Endothelial cell of umbilical vein (primary cell): ENCODE measurements at regions not wholly inside any gene's neighbourhood (a gene's known extent, or its start where the extent isn't known, plus 50 kb on each side); places are given as distances from the start of the nearest gene placed in this dataset.

ENCODE experiments used
- BruUV-seq: library from RNA; stranded (reverse); fragments of 400-500 nt; replicated peaks from 2 replicates; lab custom pipeline; 2021; lab: Mats Ljungman, UMichigan
- CTCF ChIA-PET: fragments of 300-600, 350-600 bp; sonication (Branson Sonifier 250); formaldehyde crosslinking; loops from one replicate; lab custom pipeline; 2021; ENCODE audit warnings: antibody characterized with exemption, inconsistent platforms; lab: Charles Lee
- POLR2A ChIA-PET: fragments of 300-600, 350-600 bp; sonication (Branson Sonifier 250); formaldehyde crosslinking; loops from one replicate; lab custom pipeline; 2021; ENCODE audit warnings: antibody characterized with exemption, inconsistent platforms; lab: Charles Lee
- DNase-seq: peaks from one replicate; pipeline ENCODE4 v3.0.0-alpha.2; 2011; ENCODE audit warnings: low read depth, low spot score
- FAIRE-seq: peaks from 2 replicates; lab custom pipeline; 2011; peaks lifted over from hg19 to GRCh38; lab: Jason Lieb, UNC
- H2AFZ ChIP-seq: 2 replicates; pipeline ENCODE4 v1.6.0; 2012; ENCODE audit warnings: low read depth, low read length, control low read depth, inconsistent platforms
- H3K27ac ChIP-seq: 2 replicates; pipeline ENCODE4 v1.5.1; 2011; ENCODE audit warnings: low read depth, mild to moderate bottlenecking, control low read depth, low read length, moderate library complexity; ENCODE audit not compliant: insufficient read depth
- H3K27me3 ChIP-seq, 2 experiments: 2 replicates each; pipeline versions ENCODE4 v1.6.0 to v1.6.1; 2011; ENCODE audit warnings: low read length in 2 of 2, mixed read lengths in 1 of 2; ENCODE audit not compliant: control insufficient read depth in 2 of 2, insufficient read depth in 2 of 2
- H3K36me3 ChIP-seq, 2 experiments: 2 replicates in 1 of 2; 3 replicates in 1 of 2; pipeline ENCODE4 v1.5.1; 2011; ENCODE audit warnings: low read length in 2 of 2, mild to moderate bottlenecking in 1 of 2, moderate library complexity in 1 of 2; ENCODE audit not compliant: control insufficient read depth in 2 of 2, insufficient read depth in 2 of 2; ENCODE audit errors: extremely low read depth in 1 of 2
- H3K4me1 ChIP-seq: 3 replicates; pipeline ENCODE4 v1.5.1; 2011; ENCODE audit warnings: mild to moderate bottlenecking, low read length; ENCODE audit not compliant: control insufficient read depth, insufficient read depth; ENCODE audit errors: extremely low read depth
- H3K4me2 ChIP-seq: 2 replicates; pipeline ENCODE4 v1.6.1; 2011; ENCODE audit warnings: low read length, control low read depth, mixed read lengths; ENCODE audit not compliant: insufficient read depth
- H3K4me3 ChIP-seq, 3 experiments: fragments of 200-600 bp in 1 of 3; sonication (generic), shearing (Covaris generic) in 1 of 3; replicated peaks in 1 of 3; 2 replicates each; pipeline ENCODE4 v1.5.1; 2011 to 2016; ENCODE audit warnings: control low read depth in 3 of 3, low read length in 3 of 3, mild to moderate bottlenecking in 2 of 3, inconsistent platforms in 1 of 3, low read depth in 1 of 3, moderate library complexity in 1 of 3; ENCODE audit not compliant: insufficient read depth in 1 of 3
- H3K79me2 ChIP-seq: 2 replicates; pipeline ENCODE4 v1.6.0; 2012; ENCODE audit warnings: low read length, inconsistent platforms; ENCODE audit not compliant: control insufficient read depth, insufficient read depth
- H3K9ac ChIP-seq: replicated peaks from 2 replicates; pipeline ENCODE3; 2011; ENCODE audit warnings: low read length, control low read depth; ENCODE audit not compliant: insufficient read depth; ENCODE audit errors: extremely low read depth
- H3K9me1 ChIP-seq: replicated peaks from 3 replicates; pipeline ENCODE4 v1.6.0; 2011; ENCODE audit warnings: mild to moderate bottlenecking, low read length; ENCODE audit not compliant: control insufficient read depth, insufficient read depth; ENCODE audit errors: extremely low read depth
- H3K9me3 ChIP-seq: replicated peaks from 2 replicates; pipeline ENCODE4 v1.5.1; 2012; ENCODE audit warnings: low read length, inconsistent platforms; ENCODE audit not compliant: control insufficient read depth, insufficient read depth
- H4K20me1 ChIP-seq: replicated peaks from 2 replicates; pipeline ENCODE3; 2011; ENCODE audit warnings: mild to moderate bottlenecking, low read length; ENCODE audit not compliant: control insufficient read depth, insufficient read depth; ENCODE audit errors: extremely low read depth
- CTCF ChIP-seq, 2 donors: IDR thresholded peaks; 1 replicate in 1 of 2; 2 replicates in 1 of 2; pipeline ENCODE4 v1.5.1; 2011; ENCODE audit warnings: low read length in 2 of 2, mild to moderate bottlenecking in 2 of 2, moderate library complexity in 2 of 2, control low read depth in 1 of 2, inconsistent platforms in 1 of 2, low read depth in 1 of 2; ENCODE audit not compliant: insufficient read depth in 1 of 2; ENCODE audit errors: extremely low read depth in 1 of 2
- EZH2 ChIP-seq: IDR thresholded peaks from 2 replicates; pipeline ENCODE4 v1.6.1; 2012; ENCODE audit warnings: borderline replicate concordance, low read depth, mild to moderate bottlenecking, moderate library complexity, low read length, inconsistent platforms; ENCODE audit not compliant: severe bottlenecking
- FOS ChIP-seq: IDR thresholded peaks from 2 replicates; pipeline ENCODE4 v1.6.1; 2011; ENCODE audit warnings: mild to moderate bottlenecking, low read length, moderate library complexity, borderline replicate concordance; ENCODE audit not compliant: insufficient read depth
- GATA2 ChIP-seq: IDR thresholded peaks from 2 replicates; pipeline ENCODE4 v1.7.0; 2011; ENCODE audit warnings: low read depth, mild to moderate bottlenecking, moderate library complexity, mixed read lengths, low read length; ENCODE audit not compliant: insufficient read length, insufficient read depth
- JUN ChIP-seq: IDR thresholded peaks from 2 replicates; pipeline ENCODE4 v1.6.1; 2011; ENCODE audit warnings: borderline replicate concordance, low read depth; ENCODE audit not compliant: insufficient read length, insufficient read depth
- MAX ChIP-seq: IDR thresholded peaks from 2 replicates; pipeline ENCODE4 v1.6.1; 2011; ENCODE audit not compliant: insufficient read depth, insufficient read length
- MYC ChIP-seq: IDR thresholded peaks from one replicate; pipeline ENCODE4 v1.6.1; 2011; ENCODE audit warnings: mild to moderate bottlenecking, low read depth, low read length
- POLR2A ChIP-seq: IDR thresholded peaks from 2 replicates; pipeline ENCODE4 v1.6.1; 2012; ENCODE audit warnings: low read depth, mild to moderate bottlenecking, control low read depth, low read length
- POLR2AphosphoS5 ChIP-seq: IDR thresholded peaks from 2 replicates; pipeline ENCODE4 v1.6.1; 2012; ENCODE audit warnings: low read depth, mild to moderate bottlenecking, control low read depth, low read length, moderate library complexity; ENCODE audit not compliant: insufficient read depth
- dilution Hi-C: fragments of 300-500 bp; cut with MboI; formaldehyde crosslinking; loops from one replicate; pipeline ENCODE4 v1.15.0; 2019; ENCODE audit warnings: low sequenced_read_pairs; ENCODE audit not compliant: extremely low pct_ligation_motif_present
- intact Hi-C: fragments of 100-400 bp; cut with micrococcal nuclease; formaldehyde crosslinking; loops from one replicate; pipeline ENCODE4 v1.10.0; 2022

- TF ChIP-seq CTCF (IDR thresholded peaks at IDR 0.05; ENCODE audit: extremely low read depth in 1 of 2, insufficient read depth in 1 of 2, low read depth in 1 of 2, low read length in 2 of 2) (no peak), POLR2A (no peak), JUN (no peak), POLR2AphosphoS5 (no peak), MAX (no peak), FOS (no peak), GATA2 (no peak), EZH2 (no peak), MYC (no peak)
- H3K4me3 ChIP-seq: no peak overlapping the region
- intact Hi-C loops: loop anchor here (5.0 kb wide), 1 partner anchor 920 kb away; no protein-coding TSS in a partner anchor
- DNase-seq: no peak
- POLR2A ChIA-PET: no interaction called here
- H3K9me3 ChIP-seq: no peaks in the 10 kb centered on the region
- no peak for FAIRE-seq
- H3K4me1 ChIP-seq: no peaks in the 10 kb centered on the region
- no peak overlapping the region for H3K27ac ChIP-seq
- H3K9ac ChIP-seq: no peak overlapping the region
- CTCF ChIA-PET: interaction anchor here (1.5 kb wide), 1 partner anchor 12 kb away, joined by 5 read pairs; no protein-coding TSS in a partner anchor
- H3K36me3 ChIP-seq: no peaks in the 10 kb centered on the region
- BruUV-seq: no TSS peak
- H3K4me2 ChIP-seq: no peak overlapping the region
- H3K79me2 ChIP-seq: no peaks in the 10 kb centered on the region
- H4K20me1 ChIP-seq: no peaks in the 10 kb centered on the region
- H3K9me1 ChIP-seq: no peaks in the 10 kb centered on the region
- dilution Hi-C loops: no loop called here
- no peaks in the 10 kb centered on the region for H3K27me3 ChIP-seq
- no peak overlapping the region for H2AFZ ChIP-seq
Observed at GRCh38 chr6:91521999-91522398, 935.1 kb upstream of the MAP3K7 start.
